Islet precursor cell (in vitro differentiated cells): ENCODE measurements at regions not wholly inside any gene's neighbourhood (a gene's known extent, or its start where the extent isn't known, plus 50 kb on each side); places are given as distances from the start of the nearest gene placed in this dataset.
"Not testable (repeated sequence)": the region's sequence is repeated elsewhere in the genome, so short reads cannot be mapped to it uniquely, and the experiment has no call there.

Experiments
- DNase-seq: peaks from one replicate; pipeline ENCODE4 v3.0.0-alpha.2; 2018

- DNase-seq, result no peak
These were observed 508.2 kb downstream of the C12orf50 start for GRCh38 chr12:87520968-87521367.

- DNase-seq, result no peak
These were observed 510.7 kb downstream of the C12orf50 start for GRCh38 chr12:87518481-87518880.

GRCh38 chr12:87518036-87518435 lies 511.2 kb downstream of the C12orf50 start:
- no peak for DNase-seq

- no peak for DNase-seq
These were observed 515.5 kb downstream of the C12orf50 start for GRCh38 chr12:87513536-87514280.

- DNase-seq, result no peak
These were observed 517.8 kb downstream of the C12orf50 start for GRCh38 chr12:87511371-87511770.

GRCh38 chr12:87509237-87509820 lies 519.9 kb downstream of the C12orf50 start:
- DNase-seq, result no peak

- no peak for DNase-seq
These were observed 537.6 kb downstream of the C12orf50 start for GRCh38 chr12:87491598-87491997.

- DNase-seq, result no peak
These were observed 538.1 kb downstream of the C12orf50 start for GRCh38 chr12:87491089-87491488.

- no peak for DNase-seq
These were observed 559.9 kb downstream of the C12orf50 start for GRCh38 chr12:87469295-87469694.

GRCh38 chr12:87467936-87468335 lies 561.3 kb downstream of the C12orf50 start:
- DNase-seq, result no peak

GRCh38 chr12:87464565-87464964 lies 564.6 kb downstream of the C12orf50 start:
- no peak for DNase-seq

- peak; percentile 69 for DNase-seq
These were observed 585.2 kb downstream of the C12orf50 start for GRCh38 chr12:87444039-87444438.

GRCh38 chr12:87441511-87441910 lies 587.7 kb downstream of the C12orf50 start:
- DNase-seq, result no peak

GRCh38 chr12:87439990-87440827 lies 589.0 kb downstream of the C12orf50 start:
- peak; percentile 86 for DNase-seq

GRCh38 chr12:87430444-87430843 lies 598.8 kb downstream of the C12orf50 start:
- DNase-seq, result no peak

- DNase-seq, result no peak
These were observed 600.4 kb downstream of the C12orf50 start for GRCh38 chr12:87428701-87429277.

GRCh38 chr12:87427770-87428169 lies 601.4 kb downstream of the C12orf50 start:
- no peak for DNase-seq

- DNase-seq, result peak; percentile 78
These were observed 603.2 kb downstream of the C12orf50 start for GRCh38 chr12:87425942-87426554.

GRCh38 chr12:87421233-87421632 lies 608.0 kb downstream of the C12orf50 start:
- DNase-seq, result not testable (repeated sequence)

GRCh38 chr12:87413784-87414183 lies 615.4 kb downstream of the C12orf50 start:
- no peak for DNase-seq

GRCh38 chr12:87406926-87407325 lies 622.3 kb downstream of the C12orf50 start:
- DNase-seq, result no peak

GRCh38 chr12:87405918-87406317 lies 623.3 kb downstream of the C12orf50 start:
- DNase-seq, result no peak

- DNase-seq, result not testable (repeated sequence)
These were observed 635.0 kb downstream of the C12orf50 start for GRCh38 chr12:87394168-87394567.
